DMS114 treated with DMSO at 0.1 percent for 48 hours (cell line): ENCODE measurements at regions not wholly inside any gene's neighbourhood (a gene's known extent, or its start where the extent isn't known, plus 50 kb on each side); places are given as distances from the start of the nearest gene placed in this dataset.

Source experiments
- DNase-seq: peaks from one replicate; lab custom pipeline; 2025; ENCODE audit not compliant: unreplicated experiment; lab: John Stamatoyannopoulos, UW

DNA sequence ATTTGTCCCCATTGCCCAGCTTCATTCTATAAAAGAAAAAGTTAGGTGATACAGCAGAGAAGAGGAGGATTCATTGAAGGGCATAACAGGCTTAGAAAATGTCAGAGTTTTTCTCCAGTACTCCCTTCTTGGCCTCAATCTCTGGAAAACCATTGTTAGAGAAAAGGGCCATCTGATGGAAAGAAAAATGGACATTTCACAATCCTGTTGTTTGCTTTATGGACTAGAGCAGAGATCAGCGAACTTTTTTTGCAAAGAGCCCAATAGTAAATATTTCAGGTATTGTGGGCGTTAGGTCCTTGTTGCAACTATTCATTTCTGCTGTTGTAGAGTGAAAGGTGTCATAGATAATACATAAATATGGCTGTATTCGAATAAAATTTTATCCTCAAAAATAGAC is 208.8 kb downstream of the TLE4 start:
- no peak for DNase-seq

DNA sequence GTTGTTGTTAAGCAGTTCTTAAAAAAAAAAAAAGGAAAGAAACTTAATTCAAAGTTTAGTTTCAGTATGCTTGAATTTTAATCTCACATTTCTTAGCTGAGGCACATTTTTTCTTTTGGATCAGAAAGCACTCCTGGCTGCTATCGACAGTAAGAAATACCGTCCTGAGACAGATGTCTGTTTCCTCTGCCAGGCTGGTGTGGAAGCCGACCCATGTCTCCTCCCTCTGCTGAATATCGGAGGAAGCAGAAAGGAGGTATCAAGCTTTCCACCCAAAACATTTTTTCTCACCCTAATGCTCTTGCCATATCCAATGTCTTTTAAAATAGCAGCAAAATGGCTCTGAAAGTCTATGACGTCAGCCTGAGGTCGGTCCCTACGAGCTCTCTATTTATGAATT is 208.1 kb downstream of the TLE4 start:
- no peak for DNase-seq

DNA sequence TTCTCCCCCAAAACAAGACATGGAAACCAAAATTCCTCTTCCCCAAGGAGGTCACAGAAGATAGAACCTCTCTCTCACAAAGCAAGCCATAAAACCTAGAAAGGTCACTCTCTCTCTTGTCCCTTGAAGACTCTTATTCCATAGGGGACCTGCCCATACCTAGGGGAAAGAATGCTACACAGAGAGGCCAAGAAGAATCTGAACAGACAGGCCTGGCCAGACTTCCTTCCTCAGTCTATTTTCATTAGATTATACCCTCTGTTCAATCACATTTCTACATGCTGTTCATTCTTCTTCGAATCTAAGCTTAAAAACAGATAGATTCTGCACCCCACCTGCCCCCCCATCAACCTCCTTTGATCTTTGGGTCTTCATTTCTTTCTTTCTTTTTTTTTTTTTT is 206.8 kb downstream of the TLE4 start:
- DNase-seq = no peak

- no peak for DNase-seq
Observed at GRCh38 chr9:79776581-79776980, 204.8 kb downstream of the TLE4 start.
